ENCODE measurements at regions not wholly inside any gene's neighbourhood (a gene's known extent, or its start where the extent isn't known, plus 50 kb on each side); places are given as distances from the start of the nearest gene placed in this dataset.

DNA sequence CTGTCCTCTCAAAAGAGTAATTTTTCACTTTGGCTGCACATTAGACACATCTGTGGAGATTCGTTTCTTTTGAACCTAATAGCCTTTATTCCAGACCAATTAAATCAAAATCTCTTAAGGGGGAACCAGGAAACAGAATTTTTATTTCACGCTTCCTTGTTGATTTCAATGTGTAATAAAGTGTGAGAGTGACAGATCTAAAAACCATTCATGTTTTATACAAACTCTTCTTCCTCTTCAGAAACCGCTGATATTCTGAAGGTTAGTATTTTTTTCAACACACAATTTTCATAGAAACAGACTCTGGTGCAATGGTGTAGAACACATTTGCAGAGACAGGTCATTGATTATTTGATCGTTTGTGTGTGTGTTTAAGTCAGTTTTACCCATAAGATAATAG, 1469.8 kb downstream of the EFNA5 start:
- Histone ChIP-seq H3K4me1 (ENCODE audit: control insufficient read depth, insufficient read depth, low read length) (no peaks in the 10 kb centered on the region), H3K4ac (ENCODE audit: low read depth, low read length) (no peak overlapping the region), H3K23ac (ENCODE audit: low read depth, low read length) (no peak overlapping the region), H3K56ac (ENCODE audit: extremely low read depth, insufficient read depth, low read length) (no peak overlapping the region), H2AK5ac (ENCODE audit: low read depth, low read length) (no peak overlapping the region), H3K36me3 (ENCODE audit: control insufficient read depth, insufficient read depth, low read length) (no peaks in the 10 kb centered on the region), H3K14ac (replicated peaks; ENCODE audit: low read depth, low read length) (no peak overlapping the region), H2BK120ac (ENCODE audit: low read depth, low read length) (no peak overlapping the region), H3K4me3 (ENCODE audit: insufficient read depth, low read depth, low read length) (no peak overlapping the region), H4K5ac (ENCODE audit: low read depth, low read length) (no peak overlapping the region), H4K91ac (ENCODE audit: insufficient read depth, low read depth, low read length) (no peak overlapping the region), H3K9ac (ENCODE audit: low read depth, low read length) (no peak overlapping the region), H2BK20ac (ENCODE audit: low read depth, low read length) (no peak overlapping the region), H3K9me1 (ENCODE audit: insufficient read depth, low read length) (no peaks in the 10 kb centered on the region), H2AK9ac (replicated peaks; ENCODE audit: low read depth, low read length, poor library complexity) (no peak overlapping the region), H3K4me2 (ENCODE audit: low read depth, low read length) (no peak overlapping the region), H2BK15ac (ENCODE audit: low read depth, low read length) (no peak overlapping the region), H3K27me3 (ENCODE audit: control insufficient read depth, insufficient read depth, low read length) (no peaks in the 10 kb centered on the region), H3K27ac (ENCODE audit: insufficient read depth, low read length) (no peak overlapping the region), H4K20me1 (ENCODE audit: insufficient read depth, low read length) (no peaks in the 10 kb centered on the region), H4K8ac (ENCODE audit: low read depth in 2 of 2, low read length in 2 of 2) (no peak overlapping the region), H2AFZ (replicated peaks; ENCODE audit: low read length, poor library complexity) (no peak overlapping the region), H3K79me1 (ENCODE audit: low read depth in 1 of 2, low read length in 2 of 2) (no peaks in the 10 kb centered on the region), H3K18ac (ENCODE audit: low read depth, low read length) (no peak overlapping the region), H2BK5ac (ENCODE audit: low read depth, low read length, poor library complexity, severe bottlenecking) (no peak overlapping the region), H3K9me3 (ENCODE audit: control insufficient read depth, insufficient read depth, low read length) (no peaks in the 10 kb centered on the region)
- ChIA-PET POLR2A (ENCODE audit: unreplicated experiment) (no interaction called here), CTCF (no interaction called here)
- BruUV-seq (replicated peaks) = no TSS peak
- TF ChIP-seq MAZ (IDR thresholded peaks at IDR 0.05; ENCODE audit: borderline replicate concordance, low read depth, low read length) = no peak
- TF ChIP-seq CEBPB (IDR thresholded peaks at IDR 0.05; ENCODE audit: low read depth, low read length) = no peak
- ATAC-seq (ENCODE audit: low read depth) = no peak
- no peak for DNase-seq
- intact Hi-C loops (cut with micrococcal nuclease) (no loop called here), dilution Hi-C loops (cut with HindIII; ENCODE audit: low sequenced_read_pairs, unreplicated experiment) (no loop called here), in situ Hi-C loops (cut with MboI; ENCODE audit: low sequenced_read_pairs) (no loop called here)
- WGBS, 2 experiments (ENCODE audit: extremely low coverage in 2 of 2, insufficient read length in 1 of 2) = no CpG with 5 or more reads among the region's 4 CpGs

Data from IMR-90 (cell line).